RWPE1 (cell line): ENCODE measurements at regions not wholly inside any gene's neighbourhood (a gene's known extent, or its start where the extent isn't known, plus 50 kb on each side); places are given as distances from the start of the nearest gene placed in this dataset.

Experiments used
- CTCF ChIA-PET: fragments of 350-600 bp; sonication (Branson Sonifier 250); formaldehyde crosslinking; extraction: SDS; loops from one replicate; lab custom pipeline; 2021; lab: Yijun Ruan, JAX
- POLR2A ChIA-PET: fragments of 400-600 bp; formaldehyde crosslinking; extraction: SDS; loops from one replicate; lab custom pipeline; 2020; ENCODE audit warnings: antibody characterized with exemption; ENCODE audit not compliant: low non-redundant PET; lab: Yijun Ruan, JAX
- DNase-seq: peaks from one replicate; pipeline ENCODE4 v3.0.0; 2012; ENCODE audit warnings: low spot score
- H3K27ac ChIP-seq: fragments of 450-650 bp; 2 replicates; pipeline ENCODE4 v1.5.1; 2017
- TF ChIP-seq, protein P1 (sequence below): fragments of 450-650 bp; conservative IDR thresholded peaks from 2 replicates; pipeline ENCODE4 v1.5.1; 2017; ENCODE audit warnings: low read depth, mild to moderate bottlenecking

DNA sequence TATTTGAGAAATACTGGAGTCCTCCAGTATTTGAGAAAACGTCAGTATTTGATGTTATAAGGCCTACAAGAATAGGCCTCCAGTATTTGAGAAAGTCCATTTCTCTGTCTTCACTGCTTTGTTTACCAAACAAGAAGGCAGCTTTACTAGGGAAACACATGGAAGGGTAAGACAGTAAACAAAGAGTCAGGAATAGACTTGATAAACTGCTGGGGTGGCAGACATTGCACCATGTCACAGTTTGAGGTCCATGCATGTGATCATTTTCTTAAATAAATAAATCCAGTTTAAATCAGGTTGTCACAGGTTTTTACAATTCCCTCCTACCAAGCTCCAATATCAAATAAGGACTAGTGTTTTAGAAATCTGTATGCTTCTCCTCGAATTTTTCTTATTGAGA lies 1431.0 kb upstream of the SPRY2 start:
- TF ChIP-seq, protein P1, sequence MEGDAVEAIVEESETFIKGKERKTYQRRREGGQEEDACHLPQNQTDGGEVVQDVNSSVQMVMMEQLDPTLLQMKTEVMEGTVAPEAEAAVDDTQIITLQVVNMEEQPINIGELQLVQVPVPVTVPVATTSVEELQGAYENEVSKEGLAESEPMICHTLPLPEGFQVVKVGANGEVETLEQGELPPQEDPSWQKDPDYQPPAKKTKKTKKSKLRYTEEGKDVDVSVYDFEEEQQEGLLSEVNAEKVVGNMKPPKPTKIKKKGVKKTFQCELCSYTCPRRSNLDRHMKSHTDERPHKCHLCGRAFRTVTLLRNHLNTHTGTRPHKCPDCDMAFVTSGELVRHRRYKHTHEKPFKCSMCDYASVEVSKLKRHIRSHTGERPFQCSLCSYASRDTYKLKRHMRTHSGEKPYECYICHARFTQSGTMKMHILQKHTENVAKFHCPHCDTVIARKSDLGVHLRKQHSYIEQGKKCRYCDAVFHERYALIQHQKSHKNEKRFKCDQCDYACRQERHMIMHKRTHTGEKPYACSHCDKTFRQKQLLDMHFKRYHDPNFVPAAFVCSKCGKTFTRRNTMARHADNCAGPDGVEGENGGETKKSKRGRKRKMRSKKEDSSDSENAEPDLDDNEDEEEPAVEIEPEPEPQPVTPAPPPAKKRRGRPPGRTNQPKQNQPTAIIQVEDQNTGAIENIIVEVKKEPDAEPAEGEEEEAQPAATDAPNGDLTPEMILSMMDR, result no peak
- ChIA-PET POLR2A (no interaction called here), CTCF (no interaction called here)
- H3K27ac ChIP-seq, result no peak overlapping the region
- DNase-seq, result no peak

DNA sequence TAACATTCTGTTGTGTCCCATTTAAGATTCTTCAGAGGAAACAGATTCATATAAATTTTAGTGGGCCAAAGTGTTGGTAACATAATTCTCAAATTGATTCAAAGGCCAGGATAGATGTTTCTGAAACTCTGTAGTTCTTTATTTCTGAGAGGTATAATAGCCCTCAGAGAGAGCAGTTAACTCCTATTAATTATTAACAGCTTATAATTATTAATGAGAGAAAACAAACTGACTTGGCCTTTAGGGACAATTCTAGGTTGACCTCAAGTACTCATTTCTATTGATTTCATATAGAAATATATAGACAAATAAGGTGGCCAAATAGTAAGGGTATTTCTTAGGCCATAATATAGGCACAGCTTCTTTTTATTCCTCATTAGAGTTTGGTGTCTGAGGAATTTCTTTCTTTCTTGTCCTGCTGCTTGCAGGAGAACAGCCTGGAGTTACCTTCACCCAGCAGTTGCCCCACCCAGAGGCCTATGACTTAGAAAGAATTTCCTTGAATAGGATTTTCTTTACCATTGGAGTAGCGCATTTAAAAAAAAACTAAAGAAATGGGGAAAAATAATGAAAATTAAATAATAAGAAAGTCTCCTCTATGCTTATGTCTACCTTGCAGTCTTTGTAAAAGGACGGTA lies 1430.1 kb upstream of the SPRY2 start:
- TF ChIP-seq, protein P1, result no peak
- no peak overlapping the region for H3K27ac ChIP-seq
- DNase-seq, result no peak
- POLR2A ChIA-PET, result no interaction called here
- CTCF ChIA-PET, result no interaction called here

DNA sequence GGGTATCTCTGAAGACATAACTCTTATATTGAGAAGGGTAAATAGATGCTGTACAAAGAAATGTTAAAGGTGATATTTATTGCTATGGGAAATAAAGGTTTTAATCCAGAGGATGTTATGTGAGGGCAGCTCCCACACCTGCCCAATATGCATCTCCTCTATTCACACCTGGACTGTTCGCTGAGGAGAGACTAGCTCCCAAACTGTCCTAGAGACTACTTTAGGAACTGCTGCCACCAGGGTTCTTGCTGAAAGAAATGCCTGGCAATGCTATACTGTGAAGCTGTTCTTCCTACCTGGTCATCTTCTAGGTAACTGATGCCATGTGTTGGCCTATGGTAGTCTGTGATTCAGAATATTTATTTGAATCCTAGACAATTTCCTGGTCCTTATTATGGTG lies 1421.5 kb upstream of the SPRY2 start:
- ChIA-PET POLR2A (no interaction called here), CTCF (interaction anchor here (0.6 kb wide), 1 partner anchor 19 kb away, joined by 3 read pairs; no protein-coding TSS in a partner anchor)
- TF ChIP-seq, protein P1, result no peak
- no peak for DNase-seq
- H3K27ac ChIP-seq, result no peak overlapping the region

DNA sequence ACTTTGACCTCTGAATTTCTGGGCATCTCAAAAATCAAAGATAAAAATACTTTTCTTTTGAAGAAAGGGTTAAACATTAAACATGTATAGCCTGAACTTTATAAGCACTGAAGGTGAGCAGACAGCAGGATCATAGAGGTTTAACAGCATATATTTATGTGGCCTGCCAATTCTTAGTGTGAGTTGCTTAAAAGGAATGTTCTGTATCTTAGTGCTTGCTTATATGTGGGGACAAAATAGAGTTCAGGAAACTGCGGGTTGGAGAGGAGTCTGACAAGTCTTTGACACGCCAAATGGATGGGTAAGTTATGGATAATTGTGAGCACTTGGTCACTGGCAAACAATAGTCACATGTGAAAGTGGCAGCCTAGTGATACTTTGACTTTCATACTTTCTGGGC lies 1419.4 kb upstream of the SPRY2 start:
- no peak for DNase-seq
- ChIA-PET CTCF (no interaction called here), POLR2A (no interaction called here)
- TF ChIP-seq, protein P1, result no peak
- no peak overlapping the region for H3K27ac ChIP-seq

DNA sequence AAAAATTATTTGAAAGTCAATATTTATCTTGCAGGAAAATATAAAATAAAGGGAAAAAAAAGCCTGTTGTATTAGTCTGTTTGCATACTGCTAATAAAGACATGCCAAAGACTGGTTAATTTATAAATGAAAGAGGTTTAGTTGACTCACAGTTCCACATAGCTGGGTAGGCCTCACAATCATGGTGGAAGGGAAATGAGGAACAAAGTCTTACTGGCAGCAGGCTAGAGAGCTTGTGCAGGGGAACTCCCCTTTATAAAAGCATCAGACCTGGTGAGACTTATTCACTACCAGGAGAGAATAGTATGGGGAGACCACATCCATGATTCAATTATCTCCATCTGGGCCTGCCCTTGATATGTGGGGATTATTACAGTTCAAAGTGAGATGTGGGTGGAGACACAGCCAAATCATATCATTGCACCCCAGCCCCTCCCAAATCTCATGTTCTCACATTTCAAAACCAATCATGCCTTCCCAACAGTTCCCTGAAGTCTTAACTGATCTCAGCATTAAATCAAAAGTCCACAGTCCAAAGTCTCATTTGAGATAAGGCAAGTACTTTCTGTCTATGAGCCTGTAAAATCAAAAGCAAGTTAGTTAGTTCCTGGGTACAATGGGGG lies 1416.5 kb upstream of the SPRY2 start:
- ChIA-PET POLR2A (no interaction called here), CTCF (no interaction called here)
- TF ChIP-seq, protein P1, result no peak
- DNase-seq, result no peak
- no peak overlapping the region for H3K27ac ChIP-seq

DNA sequence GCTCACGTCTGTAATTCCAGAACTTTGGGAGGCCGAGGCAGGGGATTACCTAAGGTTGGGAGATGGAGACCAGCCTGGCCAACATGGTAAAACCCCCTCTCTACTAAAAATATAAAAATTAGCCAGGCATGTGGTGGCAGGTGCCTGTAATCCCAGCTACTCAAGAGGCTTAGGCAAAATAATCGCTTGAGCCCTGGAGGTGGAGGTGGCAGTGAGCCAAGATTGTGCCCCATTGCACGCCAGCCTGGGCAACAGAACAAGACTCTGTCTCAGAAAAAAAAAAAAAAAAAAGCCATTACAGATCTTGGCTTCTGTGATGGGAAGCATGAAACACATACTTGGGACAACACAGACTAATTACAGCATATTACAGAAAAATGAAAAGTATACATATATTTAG lies 1404.5 kb upstream of the SPRY2 start:
- no peak for DNase-seq
- ChIA-PET POLR2A (no interaction called here), CTCF (interaction anchor here (0.6 kb wide), 1 partner anchor 658 kb away, joined by 4 read pairs; no protein-coding TSS in a partner anchor)

More for the DNA sequence above, 1404.5 kb upstream of the SPRY2 start:
- no peak overlapping the region for H3K27ac ChIP-seq
- TF ChIP-seq, protein P1, result no peak
